Epithelial cell of proximal tubule (primary cell): ENCODE measurements at regions not wholly inside any gene's neighbourhood (a gene's known extent, or its start where the extent isn't known, plus 50 kb on each side); places are given as distances from the start of the nearest gene placed in this dataset.
A peak's percentile ranks its signal among the peaks of the same experiment; 100 is the strongest.

Source experiments
- DNase-seq: peaks from one replicate; pipeline ENCODE4 v3.0.0-alpha.2; 2011; ENCODE audit warnings: low read depth
- H3K4me3 ChIP-seq: 2 replicates; pipeline ENCODE4 v1.5.1; 2011; ENCODE audit warnings: low read depth, mild to moderate bottlenecking, low read length
- TF ChIP-seq, protein P1 (sequence below): conservative IDR thresholded peaks from 2 replicates; pipeline ENCODE4 v1.5.1; 2012; ENCODE audit warnings: low read depth, mild to moderate bottlenecking, low read length

DNA sequence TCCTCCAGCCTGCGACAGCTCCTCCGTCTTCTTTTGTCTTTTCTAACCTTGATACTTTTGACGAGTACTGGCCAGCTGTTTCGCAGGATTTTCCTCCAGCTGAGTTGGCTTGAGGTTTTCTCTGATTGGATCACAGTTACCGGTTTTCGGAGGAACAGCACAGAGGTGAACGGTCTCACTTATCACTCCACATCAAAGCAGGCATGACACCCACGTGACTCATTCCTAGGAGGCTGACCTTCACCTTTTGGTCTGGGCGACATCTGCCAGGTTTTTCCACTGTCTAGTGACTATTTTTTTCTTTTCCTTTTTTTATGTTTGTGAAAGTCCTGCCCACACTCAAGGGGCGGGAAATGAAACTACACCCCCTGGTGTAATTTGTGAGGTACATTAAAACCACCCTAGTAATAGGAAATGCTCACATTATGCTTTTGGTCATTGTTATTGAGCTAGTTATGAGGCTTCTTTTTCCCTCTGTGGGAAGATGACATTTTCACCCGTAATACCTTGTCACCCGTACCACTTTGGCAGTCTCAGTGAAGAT, 319.2 kb downstream of the GADD45G start:
- TF ChIP-seq, protein P1, sequence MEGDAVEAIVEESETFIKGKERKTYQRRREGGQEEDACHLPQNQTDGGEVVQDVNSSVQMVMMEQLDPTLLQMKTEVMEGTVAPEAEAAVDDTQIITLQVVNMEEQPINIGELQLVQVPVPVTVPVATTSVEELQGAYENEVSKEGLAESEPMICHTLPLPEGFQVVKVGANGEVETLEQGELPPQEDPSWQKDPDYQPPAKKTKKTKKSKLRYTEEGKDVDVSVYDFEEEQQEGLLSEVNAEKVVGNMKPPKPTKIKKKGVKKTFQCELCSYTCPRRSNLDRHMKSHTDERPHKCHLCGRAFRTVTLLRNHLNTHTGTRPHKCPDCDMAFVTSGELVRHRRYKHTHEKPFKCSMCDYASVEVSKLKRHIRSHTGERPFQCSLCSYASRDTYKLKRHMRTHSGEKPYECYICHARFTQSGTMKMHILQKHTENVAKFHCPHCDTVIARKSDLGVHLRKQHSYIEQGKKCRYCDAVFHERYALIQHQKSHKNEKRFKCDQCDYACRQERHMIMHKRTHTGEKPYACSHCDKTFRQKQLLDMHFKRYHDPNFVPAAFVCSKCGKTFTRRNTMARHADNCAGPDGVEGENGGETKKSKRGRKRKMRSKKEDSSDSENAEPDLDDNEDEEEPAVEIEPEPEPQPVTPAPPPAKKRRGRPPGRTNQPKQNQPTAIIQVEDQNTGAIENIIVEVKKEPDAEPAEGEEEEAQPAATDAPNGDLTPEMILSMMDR: peak; percentile 16

DNA sequence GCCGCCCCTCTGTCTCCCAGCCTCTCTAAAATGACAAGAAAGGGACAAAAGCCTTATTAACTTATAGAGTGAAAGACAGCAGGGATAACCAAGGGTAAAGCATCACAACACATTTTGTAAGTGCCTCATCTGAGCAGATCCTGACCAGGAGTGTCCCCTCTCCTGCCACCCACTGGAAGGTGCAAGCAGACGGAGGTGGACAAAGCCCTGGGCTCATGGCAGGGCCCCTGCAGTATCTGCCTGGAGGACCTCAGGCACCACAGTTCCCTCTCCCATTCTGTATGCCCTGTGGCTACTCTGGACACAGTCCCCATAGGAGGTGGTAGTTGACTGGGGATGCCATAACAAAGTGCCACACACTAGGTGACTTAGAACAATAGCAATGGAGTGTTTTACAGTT, 319.8 kb downstream of the GADD45G start:
- no peak for DNase-seq
- TF ChIP-seq, protein P1: no peak
- H3K4me3 ChIP-seq: no peak overlapping the region

More for the DNA sequence above, 319.2 kb downstream of the GADD45G start:
- no peak overlapping the region for H3K4me3 ChIP-seq
- no peak for DNase-seq

DNA sequence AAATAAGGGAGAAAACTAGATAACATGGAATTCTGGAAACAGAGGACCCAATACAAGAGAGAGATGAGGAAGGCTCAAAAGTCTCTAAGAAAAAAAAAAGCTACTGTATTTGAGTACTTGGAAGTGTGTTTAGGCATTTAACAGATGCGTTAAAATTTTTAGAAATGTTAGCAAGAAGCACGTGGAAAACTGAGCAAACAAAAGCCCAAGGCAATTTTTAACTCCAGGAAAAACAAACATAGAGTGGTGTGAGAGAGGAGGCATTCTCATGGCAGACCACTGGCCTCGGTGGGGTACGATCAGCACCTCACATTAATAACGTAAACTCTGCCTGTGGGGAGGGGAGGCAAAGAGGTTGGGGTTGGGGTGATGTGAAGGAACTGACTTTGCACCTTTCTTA, 321.4 kb downstream of the GADD45G start:
- DNase-seq: no peak
- H3K4me3 ChIP-seq: no peak overlapping the region
- TF ChIP-seq, protein P1: no peak

DNA sequence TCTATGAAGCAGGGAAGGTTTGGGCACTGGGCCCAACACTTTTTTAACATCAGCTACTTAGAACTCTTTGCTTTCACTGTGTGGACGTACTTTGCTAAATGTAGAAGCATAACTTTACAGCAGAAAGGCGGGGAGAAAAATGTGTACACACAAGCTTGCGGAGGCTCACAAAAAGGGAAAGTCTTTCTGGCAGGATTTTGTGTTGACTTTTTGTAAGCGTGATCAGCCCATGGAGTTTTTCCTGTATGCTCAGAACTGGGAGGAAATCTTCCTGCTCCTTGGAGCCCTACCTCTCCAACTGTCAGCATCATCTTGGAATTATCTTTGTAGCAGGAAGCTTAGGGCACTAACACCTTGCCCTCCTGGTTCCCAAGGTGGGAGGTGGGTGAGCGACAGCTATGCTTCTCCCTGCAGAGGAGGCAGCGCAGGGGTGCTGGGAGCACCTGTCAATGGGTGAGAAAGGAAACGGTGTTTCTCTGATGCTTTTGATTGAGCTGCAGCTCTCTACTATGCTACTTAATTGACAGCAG, 321.9 kb downstream of the GADD45G start:
- TF ChIP-seq, protein P1: no peak
- DNase-seq: no peak
- H3K4me3 ChIP-seq: no peak overlapping the region

DNA sequence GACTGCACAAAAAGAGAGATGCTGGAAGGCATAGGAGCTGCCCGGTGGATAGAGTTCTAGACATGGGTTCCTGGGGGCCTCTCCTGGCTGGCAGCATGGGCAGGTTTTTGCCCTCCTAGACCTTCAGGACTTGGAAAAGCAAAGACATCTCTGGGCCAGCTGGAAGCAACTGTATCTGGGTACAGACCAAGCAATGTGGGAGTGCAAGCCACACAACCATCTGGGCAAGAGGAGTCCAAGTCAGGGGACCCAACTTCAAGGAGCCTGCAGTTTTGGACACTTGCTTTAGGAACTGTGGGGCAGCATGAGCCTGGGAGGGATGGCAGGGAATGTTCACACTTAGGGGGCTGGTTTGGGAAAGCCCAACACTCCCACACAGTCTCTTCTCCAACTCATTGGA, 323.3 kb downstream of the GADD45G start:
- TF ChIP-seq, protein P1: no peak
- DNase-seq: no peak
- H3K4me3 ChIP-seq: no peak overlapping the region

DNA sequence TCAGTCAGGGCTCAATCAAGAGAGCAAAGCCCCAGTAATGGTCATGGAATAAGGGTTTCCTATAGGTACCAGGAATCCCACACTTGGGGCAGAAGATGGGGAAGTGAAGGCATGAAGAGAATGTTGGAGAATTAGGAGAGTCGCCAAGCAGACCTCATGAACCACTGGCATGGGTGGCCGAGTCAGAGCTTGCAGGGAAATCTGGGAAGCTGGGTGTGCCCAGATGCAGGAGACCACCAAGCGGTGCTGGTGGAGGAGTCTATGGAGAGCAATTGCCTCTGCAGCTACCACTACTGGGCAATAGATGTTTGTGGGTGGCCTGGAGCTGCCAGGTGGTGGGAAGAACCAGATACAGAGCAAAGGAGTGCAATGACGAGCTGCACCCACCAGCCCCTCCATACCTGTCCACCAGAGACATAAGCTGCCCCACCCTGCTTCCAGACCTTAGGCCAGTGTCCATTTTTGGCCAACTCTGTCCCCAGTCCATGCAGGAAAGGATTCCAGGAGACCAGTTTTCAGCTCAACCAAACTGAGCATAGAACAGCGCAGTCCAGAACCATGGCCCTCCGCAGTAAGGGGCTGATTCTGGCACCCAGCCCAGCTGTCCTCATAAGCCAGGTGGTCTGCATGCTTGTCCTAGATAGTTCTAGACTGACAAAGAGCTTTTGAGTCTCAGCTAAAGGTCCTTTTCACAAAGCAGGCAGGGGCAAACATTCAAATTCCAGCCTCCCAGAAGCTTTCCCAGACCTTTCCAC, 323.9 kb downstream of the GADD45G start:
- TF ChIP-seq, protein P1: no peak

DNA sequence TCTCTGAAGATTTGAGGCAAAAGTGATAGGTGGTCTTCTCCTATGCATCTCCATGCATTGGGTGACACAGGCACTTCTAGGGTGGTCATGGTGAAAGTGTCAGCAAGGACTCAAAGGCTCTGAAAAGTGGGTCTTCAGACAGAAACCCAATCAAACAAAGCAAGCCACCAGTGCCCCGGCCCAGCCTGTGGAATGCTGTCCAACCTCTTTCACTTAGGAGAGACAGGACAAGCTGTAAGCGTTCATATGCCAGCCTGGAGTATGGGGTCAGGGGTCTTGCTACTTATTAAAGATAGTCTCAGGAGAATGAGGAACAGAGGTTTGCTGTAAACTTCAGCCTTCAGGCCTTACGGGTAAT, 324.5 kb downstream of the GADD45G start:
- H3K4me3 ChIP-seq: no peak overlapping the region
- no peak for DNase-seq
- TF ChIP-seq, protein P1: no peak

More for the DNA sequence above, 323.9 kb downstream of the GADD45G start:
- no peak for DNase-seq
- H3K4me3 ChIP-seq: no peak overlapping the region
